ENCODE measurements at regions not wholly inside any gene's neighbourhood (a gene's known extent, or its start where the extent isn't known, plus 50 kb on each side); places are given as distances from the start of the nearest gene placed in this dataset.

DNA sequence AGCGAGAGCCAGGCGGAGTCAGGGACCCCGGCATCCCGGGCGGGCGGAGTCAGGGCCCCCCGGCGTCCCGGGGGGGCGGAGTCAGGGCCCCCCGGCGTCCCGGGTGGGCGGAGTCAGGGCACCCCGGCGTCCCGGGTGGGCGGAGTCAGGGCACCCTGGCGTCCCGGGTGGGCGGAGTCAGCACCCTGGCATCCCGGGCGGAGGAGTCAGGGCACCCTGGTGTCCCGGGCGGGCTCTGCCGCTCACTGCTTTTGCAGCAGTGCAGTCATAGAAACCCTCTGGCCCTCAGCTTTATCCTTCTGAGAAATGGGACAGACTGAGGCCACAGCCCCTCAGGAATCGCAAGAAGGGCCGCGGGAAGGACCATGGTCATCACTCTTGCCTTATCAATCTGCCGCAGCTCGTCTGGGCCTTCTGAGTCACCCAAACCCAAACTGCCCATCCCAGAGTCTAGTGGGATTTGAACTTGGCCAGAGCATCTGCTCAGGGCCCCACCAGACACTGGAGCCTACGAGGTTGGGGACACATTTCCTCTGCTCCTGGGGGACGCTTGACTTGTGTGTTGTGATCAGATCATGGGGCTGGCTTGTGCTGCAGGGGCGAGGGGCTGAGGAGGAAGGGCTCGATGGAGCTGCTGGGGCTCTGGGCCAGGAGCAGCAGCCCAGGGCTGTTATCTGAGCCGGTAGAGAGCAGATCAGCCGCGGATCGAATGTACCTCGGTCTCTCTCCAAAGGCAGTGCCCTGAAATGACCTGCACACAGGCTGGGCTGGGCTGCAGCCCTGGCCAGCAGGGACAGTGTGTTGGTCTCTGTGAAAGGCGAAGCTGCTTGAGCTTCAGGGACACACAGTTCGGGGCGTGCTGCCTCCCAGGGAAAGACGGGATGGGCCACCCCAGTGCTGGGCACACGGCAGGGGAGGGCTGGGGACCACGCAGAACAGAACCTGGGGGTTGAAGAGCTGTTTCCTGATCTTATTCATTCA lies 290.1 kb upstream of the HDAC4 start:
- DNase-seq (ENCODE audit: low spot score): no peak

- DNase-seq (ENCODE audit: low spot score): no peak
These were observed 289.2 kb upstream of the HDAC4 start for GRCh38 chr2:239689985-239690384.

DNA sequence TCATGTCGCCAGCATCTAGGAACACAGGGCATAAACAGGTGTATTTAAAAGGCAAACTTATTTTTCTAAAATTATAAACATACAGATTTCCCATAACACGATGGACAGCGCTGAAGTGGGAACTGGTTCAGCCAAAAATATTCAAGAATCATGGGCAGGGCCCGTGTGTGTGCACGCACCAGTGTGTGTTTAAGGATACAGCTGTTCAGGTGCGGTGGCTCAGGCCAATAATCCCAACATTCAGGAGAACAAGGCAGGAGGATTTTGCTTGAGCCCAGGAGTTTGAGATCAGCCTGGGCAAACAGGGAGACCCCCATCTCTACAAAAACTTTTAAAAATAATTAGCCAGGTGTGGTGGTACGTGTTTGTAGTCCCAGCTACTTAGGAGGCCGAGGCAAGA lies 288.6 kb upstream of the HDAC4 start:
- DNase-seq (ENCODE audit: low spot score): no peak

- DNase-seq (ENCODE audit: low spot score): no peak
These were observed 288.0 kb upstream of the HDAC4 start for GRCh38 chr2:239688840-239689239.

DNA sequence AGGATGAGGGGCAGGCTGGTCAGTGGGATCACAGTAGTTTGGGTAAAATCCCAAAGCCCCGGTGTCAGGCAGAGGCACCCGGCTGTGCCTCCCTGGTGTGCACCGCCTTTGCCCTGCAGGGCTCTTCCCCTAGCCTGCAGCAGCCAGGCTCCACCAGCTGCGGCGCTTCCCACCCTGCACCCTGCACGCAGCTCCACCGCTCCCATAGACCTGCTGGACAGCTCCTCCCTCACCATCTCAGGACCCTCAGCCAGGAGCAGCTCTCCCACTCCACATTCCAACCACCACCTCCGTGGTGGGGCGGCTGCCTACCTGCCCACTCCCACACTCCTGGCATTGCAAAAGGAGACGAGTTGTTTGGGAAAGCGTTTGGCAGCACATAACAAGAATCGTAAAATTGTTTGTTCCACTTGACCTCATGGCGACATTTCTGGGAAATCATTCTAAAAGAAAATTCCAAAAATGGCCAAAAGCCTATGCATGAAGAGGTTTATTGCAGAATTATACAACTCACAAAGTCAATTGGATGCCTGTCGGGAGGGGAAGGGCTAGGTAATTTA lies 287.4 kb upstream of the HDAC4 start:
- no peak for DNase-seq (ENCODE audit: low spot score)

- DNase-seq (ENCODE audit: low spot score): no peak
These were observed 286.6 kb upstream of the HDAC4 start for GRCh38 chr2:239687441-239687840.

- no peak for DNase-seq (ENCODE audit: low spot score)
These were observed 285.1 kb upstream of the HDAC4 start for GRCh38 chr2:239685965-239686364.

DNA sequence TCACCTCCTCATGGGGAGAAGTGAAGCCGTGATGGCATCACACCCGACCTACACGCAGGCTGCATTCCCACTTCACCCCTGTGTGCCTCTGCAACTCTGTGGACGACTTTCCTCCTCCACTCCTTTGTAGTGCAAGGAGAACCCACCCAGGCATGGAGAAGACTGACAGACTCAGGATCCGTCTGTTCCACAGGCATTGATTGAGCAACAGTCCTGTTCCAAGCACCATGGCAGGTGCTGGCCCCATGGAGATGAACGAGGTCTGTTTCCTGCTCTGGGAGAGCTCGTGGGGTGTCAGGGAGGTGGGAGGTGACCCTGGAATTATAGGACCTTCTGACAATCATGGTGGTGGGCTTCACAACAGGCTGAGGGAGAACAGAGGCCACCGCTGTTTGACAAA lies 284.7 kb upstream of the HDAC4 start:
- DNase-seq (ENCODE audit: low spot score): no peak

DNA sequence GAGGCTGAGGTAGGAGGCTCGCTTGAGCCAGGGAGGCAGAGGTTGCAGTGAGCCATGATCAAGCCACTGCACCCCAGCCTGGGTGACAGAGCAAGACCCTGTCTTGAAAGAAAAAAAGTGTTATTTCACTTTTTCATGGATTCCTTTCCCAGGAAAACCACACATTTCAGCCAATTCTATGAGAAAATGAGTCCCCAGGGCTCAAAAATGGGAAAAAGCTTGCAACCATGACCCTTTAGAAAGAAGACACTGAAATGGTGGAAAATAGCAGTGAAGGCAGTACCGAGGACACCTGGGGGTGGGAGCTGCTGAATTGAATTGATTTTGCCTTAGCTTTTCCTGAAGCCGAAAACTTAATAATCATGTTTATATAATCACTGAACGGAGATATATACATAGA lies 284.2 kb upstream of the HDAC4 start:
- DNase-seq (ENCODE audit: low spot score): no peak

- no peak for DNase-seq (ENCODE audit: low spot score)
These were observed 283.5 kb upstream of the HDAC4 start for GRCh38 chr2:239684271-239684810.

- no peak for DNase-seq (ENCODE audit: low spot score)
These were observed 281.7 kb upstream of the HDAC4 start for GRCh38 chr2:239682518-239682917.

DNA sequence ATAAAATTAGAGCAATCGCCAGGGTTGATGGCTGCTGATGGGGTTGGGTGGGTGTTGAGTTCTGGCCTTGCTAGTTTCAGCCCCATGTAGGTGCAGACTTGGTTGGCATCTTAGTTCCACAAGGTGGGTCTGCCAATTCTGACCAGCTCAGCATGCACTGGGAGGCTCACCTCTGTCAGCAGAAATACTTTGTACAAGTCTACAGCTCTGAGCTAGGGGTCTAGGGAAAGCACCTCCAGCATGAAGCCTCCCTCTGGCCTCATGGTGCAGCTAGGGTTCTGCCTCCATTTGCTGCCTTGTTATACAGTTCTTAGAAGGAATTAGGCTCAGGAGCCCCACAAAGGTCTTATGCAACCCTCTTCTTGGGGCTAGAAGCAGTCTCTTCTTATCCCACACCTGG lies 278.9 kb upstream of the HDAC4 start:
- no peak for DNase-seq (ENCODE audit: low spot score)

DNA sequence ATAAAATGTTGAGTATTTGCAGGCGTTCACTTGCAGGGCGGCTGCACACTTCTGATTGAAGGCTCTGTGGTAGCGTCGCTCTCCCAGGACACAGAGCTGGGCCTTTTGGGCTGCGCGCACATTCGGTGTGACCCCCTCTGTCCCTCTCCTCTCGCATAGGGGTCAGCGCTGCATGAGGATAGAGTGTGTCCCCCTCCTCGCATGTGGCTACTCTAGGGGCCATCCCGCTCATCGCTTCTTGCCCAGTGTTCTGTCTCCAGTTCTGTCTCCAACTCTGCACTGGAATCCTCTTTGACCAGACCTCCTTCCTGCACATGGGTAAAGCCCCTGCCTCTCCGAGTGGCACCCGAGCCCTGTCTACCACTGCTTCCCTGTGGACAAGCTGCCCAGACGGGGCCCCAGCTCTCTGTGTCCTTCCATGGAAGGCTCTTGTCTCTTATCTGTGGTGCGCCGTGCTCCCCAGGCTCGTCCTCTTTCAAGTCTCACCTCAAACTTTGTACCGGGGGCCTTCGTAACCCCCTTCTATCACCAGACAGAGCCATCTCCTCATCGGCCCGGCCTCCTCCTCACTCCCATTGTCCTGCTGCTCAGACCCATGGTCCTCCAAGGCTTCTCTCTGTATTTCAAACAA lies 278.0 kb upstream of the HDAC4 start:
- DNase-seq (ENCODE audit: low spot score): no peak

GRCh38 chr2:239678186-239678490 lies 277.3 kb upstream of the HDAC4 start:
- no peak for DNase-seq (ENCODE audit: low spot score)

DNA sequence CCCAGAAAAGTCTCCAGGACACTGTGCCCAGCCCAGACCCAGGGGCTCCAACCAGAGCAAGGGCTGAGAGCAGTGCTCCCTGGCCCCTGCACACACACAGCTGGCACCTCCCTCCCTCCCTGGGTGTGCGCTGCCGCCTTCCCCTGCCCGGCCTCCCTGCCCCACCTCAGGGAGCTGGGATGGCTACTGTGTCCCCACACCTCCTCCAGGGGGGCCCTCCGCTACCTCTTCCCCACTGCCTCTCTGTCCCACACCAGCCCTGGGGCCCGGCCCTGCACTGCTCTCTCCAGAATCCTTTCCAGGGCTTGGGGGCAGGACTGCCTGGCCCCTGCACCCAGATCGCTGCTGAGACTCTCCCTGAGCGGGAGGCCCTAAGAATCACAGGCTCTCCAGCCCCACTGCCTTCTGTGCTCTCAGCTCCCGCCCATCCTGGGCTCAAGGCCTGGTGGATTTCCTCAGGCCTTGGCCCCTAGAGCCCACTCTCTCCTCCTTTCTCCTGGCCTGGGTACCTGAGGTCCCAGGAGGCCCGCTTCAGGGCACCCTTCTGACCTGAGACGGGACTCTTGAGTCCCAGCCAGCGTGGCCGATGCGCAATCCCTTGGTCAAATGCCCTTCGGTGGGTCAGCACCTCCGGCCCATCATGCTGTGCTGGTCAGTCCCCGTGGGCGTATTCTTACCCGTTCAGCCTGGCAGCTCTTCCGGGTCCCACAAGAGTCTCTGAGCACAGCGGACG lies 276.8 kb upstream of the HDAC4 start:
- no peak for DNase-seq (ENCODE audit: low spot score)

GRCh38 chr2:239676716-239677452 lies 276.1 kb upstream of the HDAC4 start:
- no peak for DNase-seq (ENCODE audit: low spot score)

- no peak for DNase-seq (ENCODE audit: low spot score)
These were observed 275.3 kb upstream of the HDAC4 start for GRCh38 chr2:239675826-239676715.

- no peak for DNase-seq (ENCODE audit: low spot score)
These were observed 274.4 kb upstream of the HDAC4 start for GRCh38 chr2:239674981-239675825.
